GM12891 (cell line): ENCODE measurements at regions not wholly inside any gene's neighbourhood (a gene's known extent, or its start where the extent isn't known, plus 50 kb on each side); places are given as distances from the start of the nearest gene placed in this dataset.

Experiments
- PAX5 ChIP-seq: IDR thresholded peaks from 2 replicates; pipeline ENCODE4 v1.6.1; 2011; ENCODE audit warnings: low read length, moderate library complexity, mild to moderate bottlenecking; ENCODE audit not compliant: insufficient read depth, severe bottlenecking
- POLR2A ChIP-seq: IDR thresholded peaks from 2 replicates; pipeline ENCODE4 v1.6.1; 2011; ENCODE audit warnings: low read depth, low read length, control low read depth
- POLR2AphosphoS5 ChIP-seq: IDR thresholded peaks from 2 replicates; pipeline ENCODE4 v1.6.1; 2011; ENCODE audit warnings: low read depth, low read length, control low read depth
- POU2F2 ChIP-seq: IDR thresholded peaks from 2 replicates; pipeline ENCODE4 v1.6.1; 2011; ENCODE audit warnings: low read depth, mild to moderate bottlenecking, control low read depth, low read length, moderate library complexity
- SPI1 ChIP-seq: IDR thresholded peaks from 2 replicates; pipeline ENCODE4 v1.6.1; 2011; ENCODE audit warnings: low read depth, low read length, control low read depth
- TAF1 ChIP-seq: IDR thresholded peaks from 2 replicates; pipeline ENCODE4 v1.6.1; 2011; ENCODE audit warnings: low read depth, low read length, control low read depth

GRCh38 chr5:93278896-93279295 is 302.1 kb downstream of the NR2F1-AS1 start:
- no peak for TF ChIP-seq TAF1
- TF ChIP-seq POLR2AphosphoS5: no peak
- no peak for TF ChIP-seq POU2F2
- no peak for TF ChIP-seq POLR2A
- no peak for TF ChIP-seq SPI1
- TF ChIP-seq PAX5: no peak
